ENCODE measurements at regions not wholly inside any gene's neighbourhood (a gene's known extent, or its start where the extent isn't known, plus 50 kb on each side); places are given as distances from the start of the nearest gene placed in this dataset.
"Not testable (repeated sequence)": the region's sequence is repeated elsewhere in the genome, so short reads cannot be mapped to it uniquely, and the experiment has no call there.

DNA sequence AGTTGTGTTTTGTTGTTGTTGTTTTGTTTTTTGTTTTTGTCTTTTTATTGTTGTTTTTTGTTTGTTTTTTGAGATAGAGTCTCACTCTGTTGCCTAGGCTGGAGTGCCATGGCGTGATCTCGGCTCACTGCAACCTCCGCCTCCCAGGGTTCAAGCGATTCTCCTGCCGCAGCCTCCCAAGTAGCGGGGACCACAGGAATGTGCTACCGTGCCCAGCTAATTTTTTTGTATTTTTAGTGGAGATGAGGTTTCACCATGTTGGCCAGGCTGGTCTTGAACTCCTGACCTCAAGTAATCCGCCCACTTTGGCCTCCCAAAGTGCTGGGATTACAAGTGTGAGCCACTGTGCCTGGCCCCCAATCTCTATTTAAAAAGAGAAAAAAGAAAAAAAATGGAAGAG, 109.0 kb upstream of the DAPK1 start:
- TF ChIP-seq, protein P1, sequence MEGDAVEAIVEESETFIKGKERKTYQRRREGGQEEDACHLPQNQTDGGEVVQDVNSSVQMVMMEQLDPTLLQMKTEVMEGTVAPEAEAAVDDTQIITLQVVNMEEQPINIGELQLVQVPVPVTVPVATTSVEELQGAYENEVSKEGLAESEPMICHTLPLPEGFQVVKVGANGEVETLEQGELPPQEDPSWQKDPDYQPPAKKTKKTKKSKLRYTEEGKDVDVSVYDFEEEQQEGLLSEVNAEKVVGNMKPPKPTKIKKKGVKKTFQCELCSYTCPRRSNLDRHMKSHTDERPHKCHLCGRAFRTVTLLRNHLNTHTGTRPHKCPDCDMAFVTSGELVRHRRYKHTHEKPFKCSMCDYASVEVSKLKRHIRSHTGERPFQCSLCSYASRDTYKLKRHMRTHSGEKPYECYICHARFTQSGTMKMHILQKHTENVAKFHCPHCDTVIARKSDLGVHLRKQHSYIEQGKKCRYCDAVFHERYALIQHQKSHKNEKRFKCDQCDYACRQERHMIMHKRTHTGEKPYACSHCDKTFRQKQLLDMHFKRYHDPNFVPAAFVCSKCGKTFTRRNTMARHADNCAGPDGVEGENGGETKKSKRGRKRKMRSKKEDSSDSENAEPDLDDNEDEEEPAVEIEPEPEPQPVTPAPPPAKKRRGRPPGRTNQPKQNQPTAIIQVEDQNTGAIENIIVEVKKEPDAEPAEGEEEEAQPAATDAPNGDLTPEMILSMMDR (IDR thresholded peaks at IDR 0.05; ENCODE audit: extremely low read depth in 1 of 2, insufficient read depth in 1 of 2, low read depth in 1 of 2, low read length in 2 of 2) = not testable (repeated sequence)
- TF ChIP-seq, protein P2, sequence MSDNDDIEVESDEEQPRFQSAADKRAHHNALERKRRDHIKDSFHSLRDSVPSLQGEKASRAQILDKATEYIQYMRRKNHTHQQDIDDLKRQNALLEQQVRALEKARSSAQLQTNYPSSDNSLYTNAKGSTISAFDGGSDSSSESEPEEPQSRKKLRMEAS (IDR thresholded peaks at IDR 0.05; ENCODE audit: insufficient read depth, insufficient read length) = not testable (repeated sequence)
- TF ChIP-seq POLR2A (IDR thresholded peaks at IDR 0.05; ENCODE audit: low read depth, low read length); EZH2 (IDR thresholded peaks at IDR 0.05; ENCODE audit: borderline replicate concordance, low read depth, low read length, severe bottlenecking); POLR2AphosphoS5 (IDR thresholded peaks at IDR 0.05; ENCODE audit: insufficient read depth, low read depth, low read length): not testable (repeated sequence)

Measured in endothelial cell of umbilical vein (primary cell).